ENCODE measurements at regions not wholly inside any gene's neighbourhood (a gene's known extent, or its start where the extent isn't known, plus 50 kb on each side); places are given as distances from the start of the nearest gene placed in this dataset.
"Not testable (repeated sequence)": the region's sequence is repeated elsewhere in the genome, so short reads cannot be mapped to it uniquely, and the experiment has no call there.

DNA sequence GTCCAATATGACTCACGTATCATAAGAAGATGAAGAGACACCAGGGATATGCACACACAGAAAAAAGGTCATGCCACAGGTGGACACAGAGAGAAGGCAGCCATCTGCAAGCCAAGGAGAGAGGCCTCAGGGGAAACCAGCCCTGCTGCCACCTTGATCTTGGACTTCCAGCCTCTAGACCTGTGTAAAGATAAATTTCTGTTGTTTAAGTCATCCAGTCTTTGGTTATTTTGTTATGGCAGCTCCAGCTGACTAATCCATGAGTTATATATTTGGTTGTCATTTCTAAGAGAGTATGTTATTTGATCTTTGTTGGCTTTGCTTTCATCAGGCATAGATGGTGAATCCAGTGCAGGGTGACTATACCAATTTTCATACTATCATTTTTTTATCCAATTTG lies 130.2 kb upstream of the DAP start:
- Histone ChIP-seq H3K4me3 (no peak overlapping the region), H3K27ac (no peak overlapping the region), H3K4me1 (peaks cover 12% of the 10 kb centered on the region), H3K27me3 (no peaks in the 10 kb centered on the region), H3K9me3 (no peaks in the 10 kb centered on the region), H3K36me3 (no peaks in the 10 kb centered on the region)
- WGBS = 94% methylated on average over 1 of the region's 1 CpG
- DNase-seq (ENCODE audit: low spot score in 2 of 2) = no peak
- no peak for TF ChIP-seq CTCF (IDR thresholded peaks at IDR 0.05)
- no peak for TF ChIP-seq POLR2A (IDR thresholded peaks at IDR 0.05)
- TF ChIP-seq POLR2AphosphoS5 (IDR thresholded peaks at IDR 0.05) = no peak
- TF ChIP-seq EP300 (IDR thresholded peaks at IDR 0.05) = no peak

GRCh38 chr5:10886497-10886896 lies 125.5 kb upstream of the DAP start:
- TF ChIP-seq EP300 (IDR thresholded peaks at IDR 0.05) (no peak), CTCF (IDR thresholded peaks at IDR 0.05) (no peak)
- H3K36me3 ChIP-seq = no peaks in the 10 kb centered on the region
- H3K27ac ChIP-seq = no peak overlapping the region
- no peak for DNase-seq (ENCODE audit: low spot score in 2 of 2)
- H3K4me1 ChIP-seq = no peaks in the 10 kb centered on the region
- H3K9me3 ChIP-seq = no peaks in the 10 kb centered on the region
- H3K27me3 ChIP-seq = peaks cover 8% of the 10 kb centered on the region
- WGBS = 94% methylated on average over 2 of the region's 2 CpGs
- no peak overlapping the region for H3K4me3 ChIP-seq

GRCh38 chr5:10885026-10885425 lies 124.0 kb upstream of the DAP start:
- 80% methylated on average over 5 of the region's 6 CpGs for WGBS
- Histone ChIP-seq H3K4me1 (no peaks in the 10 kb centered on the region), H3K9me3 (no peaks in the 10 kb centered on the region), H3K27ac (no peak overlapping the region), H3K36me3 (no peaks in the 10 kb centered on the region), H3K4me3 (no peak overlapping the region), H3K27me3 (peaks cover 8% of the 10 kb centered on the region)
- no peak for DNase-seq (ENCODE audit: low spot score in 2 of 2)
- TF ChIP-seq POLR2AphosphoS5 (IDR thresholded peaks at IDR 0.05) (no peak), EP300 (IDR thresholded peaks at IDR 0.05) (no peak), CTCF (IDR thresholded peaks at IDR 0.05) (no peak), POLR2A (IDR thresholded peaks at IDR 0.05) (no peak)

DNA sequence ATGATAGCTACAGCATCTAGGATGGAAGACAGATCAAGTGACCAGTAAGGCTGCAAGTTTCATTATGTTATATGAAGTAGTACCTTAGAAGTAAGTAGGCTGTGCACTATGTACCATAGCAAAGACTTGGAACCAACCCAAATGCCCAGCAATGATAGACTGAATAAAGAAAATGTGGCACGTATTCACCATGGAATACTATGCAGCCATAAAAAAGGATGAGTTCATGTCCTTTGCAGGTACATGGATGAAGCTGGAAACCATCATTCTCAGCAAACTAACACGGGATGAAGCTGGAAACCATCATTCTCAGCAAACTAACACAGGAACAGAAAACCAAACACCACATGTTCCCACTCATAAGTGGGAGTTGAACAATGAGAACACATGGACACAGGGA lies 122.9 kb upstream of the DAP start:
- H3K27me3 ChIP-seq; H3K27ac ChIP-seq; H3K4me3 ChIP-seq; H3K4me1 ChIP-seq; H3K9me3 ChIP-seq; H3K36me3 ChIP-seq; DNase-seq (ENCODE audit: low spot score in 2 of 2): not testable (repeated sequence)
- 85% methylated on average over 2 of the region's 2 CpGs for WGBS

DNA sequence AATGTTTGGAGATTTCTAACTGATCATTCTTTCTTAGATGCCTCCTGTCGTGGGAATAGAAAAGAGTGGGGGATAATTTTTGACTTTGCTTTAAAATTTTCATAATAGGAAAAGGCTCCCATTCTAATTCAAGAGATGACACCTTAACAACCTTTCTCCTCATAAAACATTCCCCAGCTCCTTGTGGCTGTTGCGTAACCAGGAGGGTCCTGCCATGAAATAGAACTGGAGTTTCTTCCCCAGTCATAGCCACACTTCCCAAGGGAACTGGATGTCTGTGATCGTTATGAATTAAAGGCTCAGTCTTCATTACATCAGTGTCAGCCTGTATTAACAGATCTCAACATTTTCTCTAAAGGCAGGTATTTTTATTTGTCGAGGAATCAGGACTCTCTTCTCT lies 119.9 kb upstream of the DAP start:
- Histone ChIP-seq H3K27ac (no peak overlapping the region), H3K36me3 (no peaks in the 10 kb centered on the region), H3K9me3 (no peaks in the 10 kb centered on the region), H3K4me1 (no peaks in the 10 kb centered on the region), H3K27me3 (peaks cover 8% of the 10 kb centered on the region), H3K4me3 (no peak overlapping the region)
- TF ChIP-seq EP300 (IDR thresholded peaks at IDR 0.05) (no peak), POLR2AphosphoS5 (IDR thresholded peaks at IDR 0.05) (no peak), POLR2A (IDR thresholded peaks at IDR 0.05) (no peak), CTCF (IDR thresholded peaks at IDR 0.05) (no peak)
- no peak for DNase-seq (ENCODE audit: low spot score in 2 of 2)
- 75% methylated on average over 4 of the region's 4 CpGs for WGBS

- WGBS = 89% methylated on average over 4 of the region's 4 CpGs
- not testable (repeated sequence) for DNase-seq (ENCODE audit: low spot score in 2 of 2); H3K9me3 ChIP-seq; H3K36me3 ChIP-seq; H3K4me1 ChIP-seq; H3K27me3 ChIP-seq; H3K27ac ChIP-seq; H3K4me3 ChIP-seq
Observed at GRCh38 chr5:10876996-10877395, 116.0 kb upstream of the DAP start.

Measured in suprapubic skin (tissue), 4 donors.